ENCODE measurements at regions not wholly inside any gene's neighbourhood (a gene's known extent, or its start where the extent isn't known, plus 50 kb on each side); places are given as distances from the start of the nearest gene placed in this dataset.
"Not testable (repeated sequence)": the region's sequence is repeated elsewhere in the genome, so short reads cannot be mapped to it uniquely, and the experiment has no call there.

DNA sequence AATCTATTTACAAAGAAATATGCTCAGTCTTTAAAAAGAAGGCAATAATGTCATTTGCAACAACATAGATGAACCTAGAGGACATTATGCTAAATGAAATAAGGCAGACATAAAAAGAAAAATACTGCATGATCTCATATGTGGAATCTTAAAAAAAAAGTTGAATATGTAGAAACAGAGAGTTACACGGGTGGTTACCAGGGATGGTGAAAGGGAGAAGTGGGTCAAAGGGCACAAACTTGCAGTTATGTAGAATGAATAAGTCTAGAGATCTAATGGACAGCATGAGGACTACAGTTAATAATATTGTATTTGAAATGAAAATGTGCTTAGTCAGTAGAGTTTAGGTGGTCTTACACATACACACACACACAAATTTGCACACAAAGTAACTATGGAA, 88.2 kb upstream of the CCDC71L start:
- no peak for DNase-seq (ENCODE audit: low spot score)

DNA sequence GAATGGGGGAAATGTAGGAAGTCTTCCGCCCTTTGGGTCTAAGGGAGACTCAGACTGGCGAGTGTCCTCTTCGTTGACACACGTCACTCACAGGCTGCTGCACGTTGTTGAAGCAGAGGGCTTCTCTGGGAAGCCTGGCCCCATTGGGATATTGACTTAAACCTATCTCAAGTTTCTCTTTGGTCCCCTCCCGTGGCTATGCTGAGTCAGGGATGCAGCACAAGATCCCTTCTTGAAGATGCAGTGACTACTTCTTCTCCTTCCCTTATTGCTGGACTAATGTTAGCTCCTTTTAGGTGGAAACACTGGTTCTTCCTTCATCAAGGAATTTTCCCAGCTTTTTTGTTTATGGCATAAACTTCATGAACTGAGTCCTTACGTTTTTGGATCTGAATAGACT, 89.8 kb upstream of the CCDC71L start:
- no peak for DNase-seq (ENCODE audit: low spot score)

DNA sequence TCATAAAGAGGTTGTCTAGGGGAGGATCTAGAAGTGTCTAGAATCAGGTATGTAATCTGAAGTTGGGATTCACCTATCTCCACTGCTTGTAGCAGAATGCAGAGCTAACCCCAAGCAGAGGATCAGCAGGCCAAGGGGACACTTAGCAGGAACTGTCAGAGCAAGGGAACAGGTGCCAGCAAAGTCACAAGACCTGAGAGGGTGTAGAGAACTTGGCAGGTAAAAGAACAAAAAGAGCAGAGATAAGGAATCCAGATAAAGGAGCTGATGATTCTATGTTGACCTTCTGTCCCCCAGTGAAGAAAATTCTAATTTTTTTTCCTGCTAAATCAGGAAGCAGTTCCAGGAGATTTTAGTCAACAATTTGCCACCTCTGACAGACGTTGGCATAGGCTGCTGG, 91.4 kb upstream of the CCDC71L start:
- no peak for DNase-seq (ENCODE audit: low spot score)

DNA sequence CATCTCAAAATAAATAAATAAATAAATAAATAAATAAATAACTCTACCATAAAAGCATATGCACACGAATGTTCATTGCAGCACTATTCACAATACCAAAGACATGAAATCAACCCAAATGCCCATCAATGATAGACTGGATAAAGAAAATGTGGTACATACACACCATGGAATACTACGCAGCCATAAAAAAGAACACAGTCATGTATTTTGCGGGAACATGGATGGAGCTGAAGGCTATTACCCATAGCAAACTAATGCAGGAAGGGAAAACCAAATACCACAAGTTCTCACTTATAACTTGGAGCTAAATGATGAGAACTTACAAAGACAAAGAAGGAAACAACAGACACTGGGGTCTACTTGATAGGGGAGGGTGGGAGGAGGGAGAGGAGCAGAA, 94.1 kb upstream of the CCDC71L start:
- not testable (repeated sequence) for DNase-seq (ENCODE audit: low spot score)

DNA sequence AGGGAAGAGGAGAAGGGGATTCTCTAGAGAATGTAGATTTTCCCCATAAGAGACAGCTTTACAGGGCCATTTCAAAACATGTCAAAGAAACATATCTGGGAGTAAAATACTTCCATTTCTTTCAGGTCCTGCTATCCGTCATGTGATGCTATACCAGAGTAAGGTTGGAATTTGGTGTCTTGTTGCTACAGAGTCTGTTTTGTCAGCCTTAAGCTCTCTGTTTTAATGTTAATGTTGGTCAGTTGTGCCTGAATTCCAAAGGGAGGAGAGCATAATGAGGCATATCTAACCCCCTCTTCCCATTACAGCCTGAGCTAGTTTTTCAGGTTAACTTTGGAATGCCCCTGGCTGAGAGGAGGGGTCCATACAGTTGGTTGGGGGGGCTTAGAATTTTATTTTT, 94.7 kb upstream of the CCDC71L start:
- no peak for DNase-seq (ENCODE audit: low spot score)

DNA sequence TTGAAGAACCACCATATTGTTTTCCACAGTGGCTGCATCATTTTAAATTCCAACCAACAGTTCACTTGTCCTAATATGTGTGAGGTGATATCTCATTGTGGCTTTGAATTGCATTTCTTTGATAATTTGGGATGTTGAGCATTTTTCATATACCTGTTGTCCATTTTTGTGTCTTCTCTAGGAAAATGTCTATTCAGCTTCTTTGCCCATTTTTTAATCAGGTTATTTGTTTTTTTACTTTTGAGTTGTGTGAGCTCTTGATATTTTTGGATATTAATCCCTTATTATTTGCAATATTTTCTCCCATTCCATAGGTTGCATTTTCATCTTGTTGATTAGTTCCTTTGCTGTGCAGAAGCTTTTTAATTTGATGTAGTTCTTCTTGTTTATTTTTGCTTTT, 95.1 kb upstream of the CCDC71L start:
- no peak for DNase-seq (ENCODE audit: low spot score)

DNA sequence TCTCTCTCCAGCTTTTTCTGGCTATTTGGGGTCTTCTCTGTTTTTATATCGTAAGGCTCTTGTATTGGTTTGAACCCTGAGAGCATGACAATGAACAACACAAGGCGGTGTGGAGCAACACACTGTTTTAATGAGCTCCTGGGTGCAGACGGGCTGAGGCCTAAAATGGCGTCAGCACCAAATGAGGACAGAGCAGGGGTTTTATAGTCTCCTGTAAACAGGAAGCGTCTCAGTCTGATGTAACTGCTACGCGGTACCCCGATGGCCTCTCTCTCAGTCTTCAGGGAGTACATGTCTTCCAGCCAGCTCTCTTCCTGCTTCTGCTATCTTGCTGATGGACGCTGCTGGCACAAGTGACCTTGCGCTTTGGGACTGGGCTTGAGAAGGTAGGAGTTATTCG, 95.9 kb upstream of the CCDC71L start:
- no peak for DNase-seq (ENCODE audit: low spot score)

DNA sequence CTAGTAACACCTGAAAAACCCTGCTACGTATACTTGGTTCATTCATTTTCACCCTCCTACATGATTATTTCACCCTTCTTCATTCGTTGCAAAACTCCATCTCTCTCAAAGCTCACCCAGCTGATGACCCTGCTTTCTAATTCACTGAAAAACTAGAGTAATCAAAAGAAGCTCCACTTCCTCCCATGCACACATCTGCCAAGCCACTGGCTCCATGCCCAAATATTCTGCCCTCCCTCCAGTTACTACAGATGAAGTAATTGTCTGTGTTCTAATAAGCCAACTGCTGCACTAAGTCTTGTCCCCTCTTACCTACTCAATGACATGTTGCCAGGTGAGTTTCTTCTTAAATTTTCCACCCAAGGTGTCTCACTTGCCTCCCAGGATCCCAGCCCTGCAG, 96.9 kb upstream of the CCDC71L start:
- DNase-seq (ENCODE audit: low spot score) = peak; percentile 54

DNA sequence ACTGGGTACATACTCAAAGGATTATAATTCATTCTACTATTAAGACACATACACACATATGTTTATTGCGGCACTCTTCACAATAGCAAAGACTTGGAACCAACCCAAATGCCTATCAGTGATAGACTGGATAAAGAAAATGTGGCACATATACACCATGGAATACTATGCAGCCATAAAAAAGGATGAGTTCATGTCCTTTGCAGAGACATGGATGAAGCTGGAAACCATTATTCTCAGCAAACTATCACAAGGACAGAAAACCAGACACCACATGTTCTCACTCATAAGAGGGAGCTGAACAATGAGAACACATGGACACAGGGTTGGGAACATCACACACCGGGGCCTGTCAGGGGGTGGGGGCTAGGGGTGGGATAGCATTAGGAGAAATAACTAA, 101.9 kb upstream of the CCDC71L start:
- not testable (repeated sequence) for DNase-seq (ENCODE audit: low spot score)

DNA sequence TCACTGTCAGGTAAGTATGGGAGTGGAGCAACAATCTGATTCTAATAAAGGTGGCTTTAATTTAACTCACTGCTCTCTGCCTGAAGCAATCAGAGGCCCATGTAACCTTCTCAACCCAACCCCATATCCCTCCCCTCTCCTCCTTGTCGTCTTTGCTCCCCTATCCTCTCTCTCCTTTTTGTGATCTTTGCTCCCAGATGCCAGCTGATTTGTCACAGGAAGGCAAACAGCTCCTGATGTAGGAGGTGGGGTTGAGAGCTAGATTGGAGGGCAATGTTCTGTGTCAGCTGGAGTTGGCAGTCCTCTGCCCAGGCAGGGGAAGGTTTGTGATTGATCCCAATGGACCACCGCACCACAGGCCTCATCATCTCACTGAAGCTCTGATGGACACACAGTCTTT, 101.4 kb upstream of the PIK3CG start:
- no peak for DNase-seq (ENCODE audit: low spot score)

DNA sequence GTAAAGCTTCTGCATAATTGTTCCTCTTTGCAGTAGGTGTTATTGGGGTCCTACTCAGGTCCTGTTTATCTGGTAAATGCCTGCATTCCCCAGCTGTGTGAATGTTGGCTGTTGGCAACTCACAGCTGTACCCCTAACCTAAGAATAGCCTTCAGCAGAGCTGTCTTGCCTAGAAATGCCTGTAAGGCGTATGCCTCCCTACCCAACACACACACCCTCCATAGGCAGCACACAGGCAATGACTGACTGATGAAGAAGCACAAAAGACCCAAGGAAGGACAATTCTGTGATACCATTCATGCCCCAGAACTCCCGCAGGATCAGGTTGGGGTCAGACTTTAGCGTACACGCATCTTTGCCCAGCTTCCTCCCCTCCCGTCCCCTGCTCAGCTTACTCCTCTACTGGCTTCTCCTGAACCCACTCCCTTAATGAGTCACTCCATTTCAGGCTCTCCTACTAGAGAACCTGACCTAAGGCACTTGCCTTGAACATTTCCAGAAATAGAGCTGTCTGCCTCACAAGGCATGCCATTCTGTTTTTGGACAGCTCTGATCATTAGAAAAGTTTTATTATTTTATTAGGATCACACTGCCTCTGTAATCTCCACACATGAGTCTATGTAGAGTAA, 99.2 kb upstream of the PIK3CG start:
- no peak for DNase-seq (ENCODE audit: low spot score)

DNA sequence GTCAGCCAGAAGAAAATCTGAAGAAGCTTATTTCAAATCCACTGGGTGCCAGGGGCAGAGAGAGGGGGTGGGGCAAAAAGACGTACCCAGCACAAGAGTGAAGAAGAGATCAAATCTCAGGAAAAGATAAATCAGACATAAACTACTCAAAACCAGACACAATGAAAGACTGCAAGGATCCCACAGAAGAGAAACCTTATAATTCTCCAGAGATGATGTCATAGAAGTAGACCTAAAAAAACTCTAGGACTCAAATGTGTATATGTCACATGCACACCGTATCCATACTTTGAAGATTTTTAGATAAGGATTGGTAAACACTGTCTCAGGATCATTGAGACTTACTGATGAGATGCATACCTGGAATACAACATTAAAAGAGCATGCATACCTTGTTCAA, 98.5 kb upstream of the PIK3CG start:
- DNase-seq (ENCODE audit: low spot score) = no peak

DNA sequence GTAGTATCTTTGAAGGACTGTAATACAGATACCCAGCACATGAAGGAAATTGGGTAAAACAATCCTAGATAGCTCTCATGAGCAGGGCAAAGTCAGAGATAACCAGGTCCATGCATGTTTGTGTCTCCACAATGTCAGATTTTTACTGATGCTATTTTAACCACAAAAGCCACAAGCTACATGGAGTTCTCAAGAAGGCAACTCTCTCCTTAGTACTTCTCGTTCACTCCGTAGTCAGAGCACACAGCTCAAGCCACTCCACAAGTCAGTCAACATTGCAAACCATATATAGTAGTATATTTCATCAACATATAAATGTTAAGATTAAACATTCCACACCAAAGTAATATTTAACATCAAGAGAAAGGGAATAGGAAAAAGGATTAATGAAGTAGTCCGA, 98.0 kb upstream of the PIK3CG start:
- DNase-seq (ENCODE audit: low spot score) = no peak

DNA sequence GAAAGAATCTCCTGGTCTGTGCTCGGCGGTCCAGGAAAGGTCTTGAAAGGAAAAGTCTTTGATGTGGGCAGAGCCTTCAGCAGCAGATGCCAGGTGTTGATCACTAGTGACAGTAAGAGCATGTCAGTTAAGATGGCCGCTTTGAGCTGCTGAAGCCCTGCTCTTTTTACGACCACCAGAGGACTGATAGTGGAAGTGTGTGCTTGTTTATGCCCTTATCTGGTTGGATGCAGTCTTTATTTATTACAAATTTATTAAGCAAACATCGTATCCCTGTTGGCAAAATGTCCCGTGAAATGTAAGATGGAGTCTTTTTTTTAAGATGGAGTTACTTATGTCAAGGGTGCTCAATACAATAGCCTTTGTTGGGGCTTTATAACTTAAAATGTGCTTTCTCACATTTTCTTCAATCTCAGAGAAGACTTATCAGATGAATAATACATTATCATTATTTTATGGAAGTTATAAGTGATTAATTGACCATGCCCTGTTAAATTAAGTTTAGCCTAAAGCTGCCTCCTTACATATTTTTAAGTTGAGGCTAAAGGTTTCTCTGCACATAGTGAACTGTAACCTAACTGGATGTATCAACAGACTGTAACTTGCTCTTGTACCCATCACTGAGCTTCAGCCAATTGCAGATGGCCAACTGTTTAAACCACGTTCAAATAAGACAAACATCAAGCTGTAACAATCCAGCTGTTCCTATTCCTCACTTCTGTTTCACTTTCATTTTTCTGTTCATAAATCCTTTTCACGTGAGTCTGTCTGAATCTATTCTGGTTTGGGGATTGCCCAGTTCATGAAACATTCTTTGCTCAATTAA, 97.4 kb upstream of the PIK3CG start:
- DNase-seq (ENCODE audit: low spot score) = no peak

DNA sequence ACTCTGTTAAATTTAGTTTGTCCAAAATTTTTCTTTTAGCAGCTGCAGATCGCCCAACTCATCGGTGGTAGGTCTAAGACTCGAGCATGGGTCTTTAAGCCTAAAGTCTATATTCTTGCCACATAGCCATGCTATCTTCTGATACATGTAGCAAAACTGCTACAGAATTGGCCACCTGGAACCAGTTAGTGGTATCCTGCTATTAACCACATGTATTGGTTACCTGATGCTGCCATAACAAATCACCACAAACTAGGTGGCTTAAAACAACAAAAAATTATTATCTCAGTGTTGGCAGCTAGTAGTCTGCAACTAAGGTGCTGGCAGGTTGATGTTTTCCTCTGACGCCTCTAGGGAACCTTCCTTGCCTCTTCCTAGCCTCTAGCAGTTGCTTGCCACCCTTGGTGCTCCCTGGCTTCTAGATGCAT, 96.7 kb upstream of the PIK3CG start:
- DNase-seq (ENCODE audit: low spot score) = no peak

DNA sequence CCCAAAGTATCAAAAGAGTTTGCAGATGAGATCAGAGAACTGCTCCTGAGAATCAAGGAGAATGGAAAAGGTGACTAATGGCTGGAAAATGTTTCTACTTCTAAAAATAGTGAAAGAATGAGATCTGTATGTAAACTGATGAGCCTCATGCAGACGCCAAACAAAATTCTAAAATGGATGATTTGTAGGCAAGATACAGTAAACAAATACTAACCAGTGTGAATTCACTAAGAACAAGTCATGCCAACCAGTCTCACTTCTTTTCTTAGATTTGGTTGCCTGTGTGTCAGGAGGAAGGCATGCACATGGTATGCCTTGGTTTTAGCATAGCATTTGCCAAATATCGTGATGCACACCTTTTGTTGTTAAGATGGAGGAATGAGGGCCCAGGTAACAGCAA, 94.9 kb upstream of the PIK3CG start:
- no peak for DNase-seq (ENCODE audit: low spot score)

DNA sequence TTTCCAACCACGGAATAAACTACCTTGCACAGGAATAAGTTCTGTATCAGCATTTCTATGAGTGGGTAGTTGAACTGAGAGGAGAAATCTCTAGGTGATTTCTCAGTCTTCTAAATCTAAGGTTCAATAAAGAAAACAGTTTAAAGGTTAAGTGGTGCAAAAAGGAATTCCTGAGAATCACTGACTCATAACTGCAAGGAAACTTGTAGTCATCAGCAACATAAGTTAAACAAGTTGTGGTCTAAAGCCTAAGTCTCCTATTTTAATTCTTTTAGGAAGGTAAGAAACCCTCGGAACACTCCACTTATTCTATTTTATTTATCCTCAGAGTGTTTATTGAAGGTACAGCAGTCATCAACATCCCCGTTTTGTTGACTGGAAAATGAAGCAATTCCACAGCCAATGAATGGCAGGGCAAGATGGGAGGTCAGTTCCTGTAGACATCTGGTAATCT, 92.4 kb upstream of the PIK3CG start:
- no peak for DNase-seq (ENCODE audit: low spot score)

DNA sequence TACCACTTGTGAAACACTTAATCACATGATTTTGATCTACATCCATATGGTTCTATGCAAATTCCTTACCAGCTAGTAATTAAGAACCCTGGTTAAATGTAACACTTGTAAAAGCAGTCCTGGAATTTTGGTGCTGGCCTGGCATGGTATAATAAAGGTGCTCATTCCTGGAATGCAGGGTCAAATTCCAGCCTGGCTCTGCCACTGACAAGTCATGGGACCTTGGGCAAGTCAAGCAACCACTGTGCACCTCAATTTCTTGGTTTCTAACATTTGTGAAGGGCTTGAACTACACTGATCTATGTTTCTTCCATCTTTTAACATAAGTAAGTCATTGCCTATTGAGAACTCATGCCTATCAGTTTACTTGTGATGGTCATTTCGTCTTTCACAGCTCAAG, 91.9 kb upstream of the PIK3CG start:
- DNase-seq (ENCODE audit: low spot score) = no peak

DNA sequence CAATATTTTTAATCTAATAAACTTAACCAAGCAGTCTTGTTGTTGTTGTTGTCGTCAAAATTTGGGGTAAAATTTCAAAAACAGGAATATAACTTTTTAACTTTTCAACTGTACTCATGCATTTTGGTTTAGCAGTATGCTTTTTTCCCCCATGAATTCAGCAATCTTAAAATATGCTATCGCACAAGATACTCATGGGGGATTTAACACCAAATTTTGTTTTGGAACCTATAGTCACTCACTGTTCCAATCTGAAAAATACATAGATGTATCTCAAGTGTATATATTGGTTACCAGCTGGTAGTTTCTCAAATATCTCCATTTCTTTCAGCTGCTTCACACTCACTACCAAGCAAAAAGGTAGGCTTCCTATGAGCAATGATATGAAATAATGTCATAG, 91.4 kb upstream of the PIK3CG start:
- no peak for DNase-seq (ENCODE audit: low spot score)

DNA sequence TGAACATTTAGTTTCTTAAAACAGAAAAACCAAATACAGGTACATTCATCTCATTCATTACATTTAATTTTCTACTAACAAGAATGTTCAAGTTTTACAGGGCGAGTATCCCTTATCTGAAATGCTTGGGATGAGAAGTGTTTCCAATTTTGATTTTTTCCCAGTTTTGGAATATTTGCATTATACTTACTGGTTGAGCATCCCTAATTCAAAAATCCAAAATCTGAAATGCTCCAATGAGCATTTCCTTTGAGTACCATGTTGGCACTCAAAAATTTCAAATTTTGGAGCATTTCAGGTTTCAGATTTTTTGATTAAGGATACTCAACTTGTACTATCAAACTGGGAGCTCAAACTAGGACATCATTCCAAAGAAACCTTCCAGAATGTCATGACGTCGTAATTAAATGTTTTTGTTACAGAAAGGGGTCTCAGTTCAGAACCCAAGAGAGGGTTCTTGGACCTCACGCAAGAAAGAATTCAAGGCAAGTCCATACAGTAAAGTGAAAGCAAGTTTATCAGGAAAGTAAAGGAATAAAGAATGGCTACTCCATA, 90.8 kb upstream of the PIK3CG start:
- DNase-seq (ENCODE audit: low spot score) = no peak

DNA sequence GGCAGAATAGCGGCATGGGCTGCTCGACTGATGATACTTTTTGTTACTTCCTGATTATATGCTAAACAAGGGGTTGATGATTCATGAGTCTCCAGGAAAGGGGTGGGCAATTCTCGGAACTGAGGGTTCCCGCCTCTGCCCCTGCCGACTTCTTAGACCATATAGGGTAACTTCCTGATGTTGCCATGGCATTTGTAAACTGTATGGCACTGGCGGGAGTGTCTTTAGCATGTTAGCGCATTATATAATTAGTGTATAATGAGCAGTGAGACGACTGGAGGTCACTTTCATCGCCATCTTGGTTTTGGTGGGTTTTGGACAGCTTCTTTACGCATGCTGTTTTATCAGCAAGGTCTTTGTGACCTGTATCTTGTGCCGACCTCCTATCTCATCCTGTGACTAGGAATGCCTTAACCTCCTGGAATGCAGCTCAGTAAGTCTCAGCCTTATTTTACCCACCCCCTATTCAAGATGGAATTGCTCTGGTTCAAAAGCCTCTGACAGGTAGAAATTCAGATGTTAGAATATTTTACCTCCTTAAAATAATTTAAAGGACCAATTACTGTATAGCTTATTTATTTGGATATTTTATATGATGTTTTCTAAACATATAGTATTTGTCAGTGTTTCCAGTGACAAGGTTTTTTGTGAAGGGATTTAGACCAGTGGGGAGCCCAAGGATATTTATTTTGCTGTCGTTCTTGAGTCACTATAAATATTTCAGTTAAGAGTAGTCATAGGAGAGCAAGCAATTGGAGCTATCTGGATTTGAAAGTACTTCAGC, 90.1 kb upstream of the PIK3CG start:
- DNase-seq (ENCODE audit: low spot score) = no peak

DNA sequence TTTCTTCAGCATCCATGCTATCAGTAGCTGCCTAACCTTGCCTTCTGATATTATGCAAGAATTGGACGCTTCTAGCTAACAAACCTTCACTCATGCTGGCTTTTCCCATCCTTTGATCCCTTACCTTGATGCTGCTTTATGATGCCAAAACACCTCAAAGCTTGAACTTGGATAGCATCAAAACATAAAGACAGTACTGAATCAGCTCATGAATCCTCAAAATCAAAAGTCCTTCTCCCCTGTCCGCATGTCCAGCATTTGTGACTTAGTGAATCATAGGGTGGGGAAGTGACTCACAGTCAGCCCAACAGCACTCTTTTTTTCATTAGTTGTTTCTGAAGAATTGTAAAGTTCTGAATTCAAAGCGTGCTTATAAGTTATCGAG, 89.5 kb upstream of the PIK3CG start:
- DNase-seq (ENCODE audit: low spot score) = no peak
